MCF 10A (cell line): ENCODE measurements at regions not wholly inside any gene's neighbourhood (a gene's known extent, or its start where the extent isn't known, plus 50 kb on each side); places are given as distances from the start of the nearest gene placed in this dataset.

Experiments used
- BruUV-seq: library from RNA; stranded (reverse); fragments of 400-500 nt; replicated peaks from 2 replicates; lab custom pipeline; 2021; lab: Mats Ljungman, UMichigan
- CTCF ChIA-PET: fragments of 300-600 bp; sonication (Branson Sonifier 250); formaldehyde crosslinking; extraction: SDS; loops from one replicate; lab custom pipeline; 2021; ENCODE audit warnings: antibody characterized with exemption, inconsistent platforms; lab: Yijun Ruan, JAX
- POLR2A ChIA-PET: fragments of 300-600, 350-650 bp; sonication (Branson Sonifier 250); formaldehyde crosslinking; extraction: SDS; loops from one replicate; lab custom pipeline; 2020; ENCODE audit warnings: antibody characterized with exemption, inconsistent platforms; lab: Yijun Ruan, JAX
- DNase-seq: peaks from one replicate; pipeline ENCODE4 v3.0.0-alpha.2; 2018; ENCODE audit not compliant: unreplicated experiment
- H3K27ac Mint-ChIP-seq: one replicate; pipeline ENCODE4 v1.8.0; 2022; ENCODE audit warnings: mild to moderate bottlenecking, low read depth, mixed read lengths; ENCODE audit not compliant: unreplicated experiment
- H3K27me3 Mint-ChIP-seq: one replicate; pipeline ENCODE4 v1.8.0; 2022; ENCODE audit warnings: mixed read lengths; ENCODE audit not compliant: insufficient read depth, unreplicated experiment
- H3K36me3 Mint-ChIP-seq: one replicate; pipeline ENCODE4 v1.8.0; 2022; ENCODE audit warnings: mild to moderate bottlenecking, moderate library complexity, mixed read lengths; ENCODE audit not compliant: insufficient read depth, unreplicated experiment
- H3K4me1 Mint-ChIP-seq: one replicate; pipeline ENCODE4 v1.8.0; 2022; ENCODE audit warnings: mixed read lengths; ENCODE audit not compliant: insufficient read depth, unreplicated experiment
- H3K4me3 Mint-ChIP-seq: one replicate; pipeline ENCODE4 v1.8.0; 2022; ENCODE audit warnings: mild to moderate bottlenecking, moderate library complexity, mixed read lengths; ENCODE audit not compliant: unreplicated experiment
- H3K9me3 Mint-ChIP-seq: one replicate; pipeline ENCODE4 v1.8.0; 2022; ENCODE audit warnings: mixed read lengths; ENCODE audit not compliant: unreplicated experiment
- CTCF ChIP-seq: fragments of 200-600 bp; IDR thresholded peaks from one replicate; pipeline ENCODE4 v1.8.0; 2022; ENCODE audit warnings: antibody characterized with exemption, mild to moderate bottlenecking; ENCODE audit not compliant: unreplicated experiment
- intact Hi-C: fragments of 100-400 bp; cut with micrococcal nuclease; formaldehyde crosslinking; loops from 2 replicates; pipeline ENCODE4 v1.14.1; 2022

- intact Hi-C loops: no loop called here
- no peaks in the 10 kb centered on the region for H3K4me1 Mint-ChIP-seq
- H3K27ac Mint-ChIP-seq: no peak overlapping the region
- DNase-seq: no peak
- no peak for TF ChIP-seq CTCF
- no TSS peak for BruUV-seq
- ChIA-PET POLR2A (interaction anchor here (0.6 kb wide), 1 partner anchor 1841 kb away, joined by 4 read pairs; no protein-coding TSS in a partner anchor), CTCF (no interaction called here)
- H3K27me3 Mint-ChIP-seq: peaks cover 60% of the 10 kb centered on the region
- H3K36me3 Mint-ChIP-seq: no peaks in the 10 kb centered on the region
- H3K4me3 Mint-ChIP-seq: no peak overlapping the region
- H3K9me3 Mint-ChIP-seq: peaks cover 12% of the 10 kb centered on the region
Measured at GRCh38 chr14:101695659-101696058, 65.8 kb upstream of the PPP2R5C start.

- TF ChIP-seq CTCF: no peak
- POLR2A ChIA-PET: interaction anchor here (0.7 to 1.4 kb wide), 3 partner anchors 10 to 260 kb away, joined by 3 read pairs; no protein-coding TSS in a partner anchor
- H3K36me3 Mint-ChIP-seq: no peaks in the 10 kb centered on the region
- H3K27ac Mint-ChIP-seq: no peak overlapping the region
- no peak overlapping the region for H3K4me3 Mint-ChIP-seq
- intact Hi-C loops: no loop called here
- H3K27me3 Mint-ChIP-seq: peaks cover 52% of the 10 kb centered on the region
- DNase-seq: no peak
- H3K9me3 Mint-ChIP-seq: no peaks in the 10 kb centered on the region
- peaks cover 6% of the 10 kb centered on the region for H3K4me1 Mint-ChIP-seq
- CTCF ChIA-PET: interaction anchor here (4.9 kb wide), 1 partner anchor 66 kb away, joined by 50 read pairs; no protein-coding TSS in a partner anchor
- no TSS peak for BruUV-seq
Measured at GRCh38 chr14:101704140-101704539, 57.4 kb upstream of the PPP2R5C start.

- intact Hi-C loops: loop anchor here (2.0 kb wide), 2 partner anchors 25 to 65 kb away; no protein-coding TSS in a partner anchor
- ChIA-PET POLR2A (interaction anchor here (1.7 to 2.7 kb wide), 2 partner anchors 57 to 65 kb away, joined by 8 to 9 read pairs; no protein-coding TSS in a partner anchor), CTCF (interaction anchor here (0.8 to 4.9 kb wide), 6 partner anchors 14 to 249 kb away, joined by 3 to 50 read pairs (median 4); no protein-coding TSS in a partner anchor)
- no TSS peak for BruUV-seq
- TF ChIP-seq CTCF: no peak
- no peak overlapping the region for H3K4me3 Mint-ChIP-seq
- DNase-seq: no peak
- no peaks in the 10 kb centered on the region for H3K36me3 Mint-ChIP-seq
- peaks cover 34% of the 10 kb centered on the region for H3K27me3 Mint-ChIP-seq
- peaks cover 6% of the 10 kb centered on the region for H3K4me1 Mint-ChIP-seq
- no peaks in the 10 kb centered on the region for H3K9me3 Mint-ChIP-seq
- no peak overlapping the region for H3K27ac Mint-ChIP-seq
Measured at GRCh38 chr14:101705733-101706508, 55.6 kb upstream of the PPP2R5C start.

- Mint-ChIP-seq H3K4me3 (no peak overlapping the region), H3K27ac (no peak overlapping the region), H3K27me3 (peaks cover 30% of the 10 kb centered on the region), H3K4me1 (peaks cover 6% of the 10 kb centered on the region), H3K9me3 (no peaks in the 10 kb centered on the region), H3K36me3 (no peaks in the 10 kb centered on the region)
- no TSS peak for BruUV-seq
- no peak for TF ChIP-seq CTCF
- CTCF ChIA-PET: interaction anchor here (0.6 to 4.9 kb wide), 16 partner anchors 14 to 255 kb away, joined by 3 to 50 read pairs (median 4); no protein-coding TSS in a partner anchor
- no peak for DNase-seq
- POLR2A ChIA-PET: interaction anchor here (0.6 to 2.8 kb wide), 9 partner anchors 16 to 257 kb away, joined by 3 to 14 read pairs (median 7); no protein-coding TSS in a partner anchor
- intact Hi-C loops: loop anchor here (1.0 to 2.0 kb wide), 5 partner anchors 24 to 390 kb away; no protein-coding TSS in a partner anchor
Measured at GRCh38 chr14:101706509-101707067, 54.9 kb upstream of the PPP2R5C start.
